ENCODE measurements at regions not wholly inside any gene's neighbourhood (a gene's known extent, or its start where the extent isn't known, plus 50 kb on each side); places are given as distances from the start of the nearest gene placed in this dataset.

- DNase-seq, result no peak
Measured at GRCh38 chr4:176981074-176981473, 188.4 kb upstream of the VEGFC start.

GRCh38 chr4:176981551-176981950 is 188.8 kb upstream of the VEGFC start:
- no peak for DNase-seq

- DNase-seq, result no peak
Measured at GRCh38 chr4:176988226-176988625, 195.5 kb upstream of the VEGFC start.

- DNase-seq, result no peak
Measured at GRCh38 chr4:176989186-176989585, 196.5 kb upstream of the VEGFC start.

- DNase-seq, result no peak
Measured at GRCh38 chr4:176999935-177000543, 207.3 kb upstream of the VEGFC start.

GRCh38 chr4:177001271-177002175 is 208.8 kb upstream of the VEGFC start:
- no peak for DNase-seq

- no peak for DNase-seq
Measured at GRCh38 chr4:177005674-177006230, 213.0 kb upstream of the VEGFC start.

GRCh38 chr4:177006331-177006730 is 213.6 kb upstream of the VEGFC start:
- DNase-seq, result no peak

- DNase-seq, result no peak
Measured at GRCh38 chr4:177008071-177008835, 215.5 kb upstream of the VEGFC start.

- no peak for DNase-seq
Measured at GRCh38 chr4:177008836-177009501, 216.2 kb upstream of the VEGFC start.

- no peak for DNase-seq
Measured at GRCh38 chr4:177010418-177010817, 217.7 kb upstream of the VEGFC start.

- no peak for DNase-seq
Measured at GRCh38 chr4:177012918-177013545, 220.3 kb upstream of the VEGFC start.

- no peak for DNase-seq
Measured at GRCh38 chr4:177016541-177017141, 223.9 kb upstream of the VEGFC start.

GRCh38 chr4:177023951-177024350 is 231.2 kb upstream of the VEGFC start:
- no peak for DNase-seq

GRCh38 chr4:177032341-177032740 is 239.6 kb upstream of the VEGFC start:
- DNase-seq, result no peak

- no peak for DNase-seq
Measured at GRCh38 chr4:177033135-177033534, 240.4 kb upstream of the VEGFC start.

- DNase-seq, result no peak
Measured at GRCh38 chr4:177033632-177034031, 240.9 kb upstream of the VEGFC start.

GRCh38 chr4:177041356-177041755 is 248.6 kb upstream of the VEGFC start:
- no peak for DNase-seq

- peak; percentile 70 for DNase-seq
Measured at GRCh38 chr4:177047070-177047850, 254.5 kb upstream of the VEGFC start.

- DNase-seq, result no peak
Measured at GRCh38 chr4:177047851-177048174, 255.1 kb upstream of the VEGFC start.

GRCh38 chr4:177051473-177052060 is 258.1 kb upstream of the NEIL3 start:
- no peak for DNase-seq
